KOPT-K1 (cell line): ENCODE measurements at regions not wholly inside any gene's neighbourhood (a gene's known extent, or its start where the extent isn't known, plus 50 kb on each side); places are given as distances from the start of the nearest gene placed in this dataset.

ENCODE experiments used
- H3K27ac ChIP-seq: fragments of 200-600 bp; sonication (generic); 2 replicates; pipeline ENCODE4 v1.5.1; 2016; ENCODE audit warnings: antibody characterized with exemption, mild to moderate bottlenecking, low read depth, low read length; ENCODE audit not compliant: poor library complexity, severe bottlenecking
- H3K36me3 ChIP-seq: fragments of 200-600 bp; sonication (generic); 2 replicates; pipeline ENCODE4 v1.5.1; 2017; ENCODE audit warnings: antibody characterized with exemption, mild to moderate bottlenecking, low read length, moderate library complexity; ENCODE audit not compliant: insufficient read depth
- H3K9me3 ChIP-seq: fragments of 200-600 bp; sonication (generic); 2 replicates; pipeline ENCODE4 v1.5.1; 2017; ENCODE audit warnings: antibody characterized with exemption, low read length, mild to moderate bottlenecking; ENCODE audit not compliant: insufficient read depth, poor library complexity, severe bottlenecking

DNA sequence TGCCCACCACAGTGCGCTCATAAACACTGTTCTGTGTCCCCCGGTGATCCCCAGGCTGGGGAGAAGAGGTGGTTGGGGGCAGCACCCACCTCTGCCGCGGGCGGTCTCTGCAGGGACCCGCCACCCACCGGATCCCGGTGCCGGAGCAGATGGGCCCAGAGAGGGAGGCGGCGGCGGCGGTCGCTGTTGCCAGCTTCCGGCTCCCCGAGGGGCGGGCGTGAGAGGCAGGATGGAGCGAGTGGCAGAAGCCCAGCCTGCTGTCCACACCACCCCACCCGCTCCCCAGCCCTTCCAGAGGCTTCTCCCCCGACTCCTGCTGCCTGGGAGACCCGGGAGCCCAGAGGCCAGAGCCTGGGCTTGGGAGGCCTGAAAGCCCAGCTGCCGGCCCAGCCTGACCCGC, 142.6 kb upstream of the CIBAR2 start:
- Histone ChIP-seq H3K9me3 (no peaks in the 10 kb centered on the region), H3K36me3 (no peaks in the 10 kb centered on the region), H3K27ac (no peak overlapping the region)

GRCh38 chr16:85255777-85256176, 143.5 kb upstream of the CIBAR2 start:
- Histone ChIP-seq H3K27ac (no peak overlapping the region), H3K9me3 (no peaks in the 10 kb centered on the region), H3K36me3 (no peaks in the 10 kb centered on the region)

- Histone ChIP-seq H3K36me3 (no peaks in the 10 kb centered on the region), H3K9me3 (no peaks in the 10 kb centered on the region), H3K27ac (no peak overlapping the region)
Measured at GRCh38 chr16:85256190-85256739, 144.0 kb upstream of the CIBAR2 start.

DNA sequence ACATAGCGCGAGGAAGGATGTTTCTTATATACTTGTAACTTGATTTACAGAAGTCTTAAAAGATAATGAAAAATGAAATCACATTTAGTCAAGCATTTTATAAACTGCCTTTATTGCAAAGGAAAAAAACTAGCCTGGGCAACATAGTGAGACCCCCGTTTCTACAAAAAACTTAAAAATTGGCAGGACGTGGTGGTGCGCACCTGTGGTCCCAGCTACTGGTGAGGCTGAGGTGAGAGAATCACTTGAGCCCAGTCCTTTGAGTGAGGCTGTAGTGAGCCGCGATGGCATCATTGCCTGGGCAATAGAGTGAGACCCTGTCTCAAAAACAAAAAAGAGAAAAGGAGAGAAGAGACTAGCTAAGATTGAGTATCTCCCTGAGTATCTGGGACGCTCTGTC, 145.2 kb upstream of the CIBAR2 start:
- Histone ChIP-seq H3K27ac (no peak overlapping the region), H3K36me3 (no peaks in the 10 kb centered on the region), H3K9me3 (no peaks in the 10 kb centered on the region)

DNA sequence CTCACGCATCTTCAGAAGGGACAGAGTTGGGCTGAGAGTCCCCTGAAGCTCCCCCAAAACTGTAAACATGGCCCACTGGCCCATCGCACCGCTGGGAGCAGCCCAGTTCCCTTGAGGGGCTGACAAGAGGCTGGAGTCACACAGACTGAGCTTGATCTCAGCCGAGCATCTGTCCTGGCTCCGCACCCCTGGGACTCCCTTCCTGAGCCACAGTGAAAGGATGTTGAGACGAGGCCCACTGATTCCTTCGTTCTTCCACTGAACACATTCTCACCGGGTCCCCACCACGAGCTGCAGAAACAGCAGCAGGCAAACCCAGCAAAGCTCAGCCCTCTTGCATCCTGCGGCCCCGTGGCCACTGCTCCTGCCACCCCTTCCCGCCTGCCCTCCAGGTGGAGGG, 145.9 kb upstream of the CIBAR2 start:
- Histone ChIP-seq H3K9me3 (no peaks in the 10 kb centered on the region), H3K27ac (no peak overlapping the region), H3K36me3 (no peaks in the 10 kb centered on the region)

DNA sequence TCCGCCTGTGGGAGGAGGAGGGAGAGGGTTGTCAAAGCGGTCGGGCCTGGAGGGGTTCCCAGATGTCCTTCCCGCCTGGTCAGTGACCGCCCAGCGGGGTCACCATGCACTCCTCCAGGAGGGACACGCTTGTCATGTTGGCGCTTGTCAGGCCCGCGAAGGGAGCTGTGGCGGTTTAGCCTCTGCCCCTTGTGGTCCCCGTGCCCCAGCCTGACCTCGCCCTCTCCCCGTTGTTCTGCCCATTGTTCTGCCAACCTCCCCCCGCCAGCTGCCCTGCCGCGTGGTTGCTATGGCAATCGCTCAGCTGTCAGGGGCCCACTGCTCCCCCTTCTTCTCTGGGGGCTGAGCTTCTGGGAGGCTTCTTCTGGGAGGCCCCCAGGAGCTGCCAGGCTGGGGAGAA, 146.4 kb upstream of the CIBAR2 start:
- H3K27ac ChIP-seq = no peak overlapping the region
- no peaks in the 10 kb centered on the region for H3K36me3 ChIP-seq
- H3K9me3 ChIP-seq = no peaks in the 10 kb centered on the region

GRCh38 chr16:85259115-85259831, 147.0 kb upstream of the CIBAR2 start:
- no peaks in the 10 kb centered on the region for H3K36me3 ChIP-seq
- H3K9me3 ChIP-seq = no peaks in the 10 kb centered on the region
- no peak overlapping the region for H3K27ac ChIP-seq

- Histone ChIP-seq H3K36me3 (no peaks in the 10 kb centered on the region), H3K27ac (no peak overlapping the region), H3K9me3 (no peaks in the 10 kb centered on the region)
Measured at GRCh38 chr16:85259832-85260167, 147.5 kb upstream of the CIBAR2 start.

GRCh38 chr16:85261204-85261603, 148.9 kb upstream of the CIBAR2 start:
- no peaks in the 10 kb centered on the region for H3K9me3 ChIP-seq
- no peaks in the 10 kb centered on the region for H3K36me3 ChIP-seq
- H3K27ac ChIP-seq = no peak overlapping the region

GRCh38 chr16:85261657-85262557, 149.6 kb upstream of the CIBAR2 start:
- no peaks in the 10 kb centered on the region for H3K36me3 ChIP-seq
- no peaks in the 10 kb centered on the region for H3K9me3 ChIP-seq
- no peak overlapping the region for H3K27ac ChIP-seq

GRCh38 chr16:85262558-85263238, 150.4 kb upstream of the CIBAR2 start:
- Histone ChIP-seq H3K27ac (no peak overlapping the region), H3K36me3 (no peaks in the 10 kb centered on the region), H3K9me3 (no peaks in the 10 kb centered on the region)

DNA sequence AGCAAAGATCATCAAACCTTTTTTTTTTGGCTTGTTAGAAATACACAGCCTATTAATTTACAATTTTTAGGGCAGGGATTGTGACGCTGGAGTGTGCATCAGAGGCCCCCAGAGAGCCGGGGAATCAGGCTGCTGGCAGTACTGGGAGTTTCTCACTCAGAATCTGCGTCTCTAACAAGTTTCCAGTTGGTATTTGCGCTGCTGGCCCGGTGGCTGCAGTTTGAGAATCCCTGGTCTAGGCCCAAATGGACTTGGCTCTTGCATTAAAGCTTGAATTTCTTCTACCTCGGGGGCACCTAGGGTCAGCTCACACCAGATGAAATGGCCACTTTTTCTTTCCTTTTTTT, 150.9 kb upstream of the CIBAR2 start:
- H3K9me3 ChIP-seq = no peaks in the 10 kb centered on the region
- no peak overlapping the region for H3K27ac ChIP-seq
- no peaks in the 10 kb centered on the region for H3K36me3 ChIP-seq

DNA sequence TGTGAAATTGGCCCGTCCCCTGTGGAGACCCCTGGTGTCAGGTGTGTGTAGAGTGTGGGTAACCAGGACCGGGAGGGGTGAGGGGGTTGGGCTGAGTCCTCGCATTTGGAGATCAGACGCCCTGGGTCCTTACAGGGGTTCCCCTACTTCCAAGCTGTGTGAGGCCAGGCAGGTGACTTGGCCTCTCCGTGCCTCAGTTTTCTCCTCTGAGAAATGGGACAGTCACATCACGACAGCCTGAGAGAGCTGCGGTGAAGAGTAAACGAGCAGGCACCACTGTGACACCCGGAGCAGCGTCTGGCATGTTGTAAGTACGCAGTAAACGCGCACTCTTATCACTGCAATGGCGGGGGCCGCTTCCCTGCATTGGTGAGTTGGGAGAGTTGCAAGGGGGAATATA, 152.5 kb upstream of the CIBAR2 start:
- Histone ChIP-seq H3K27ac (no peak overlapping the region), H3K36me3 (no peaks in the 10 kb centered on the region), H3K9me3 (no peaks in the 10 kb centered on the region)

DNA sequence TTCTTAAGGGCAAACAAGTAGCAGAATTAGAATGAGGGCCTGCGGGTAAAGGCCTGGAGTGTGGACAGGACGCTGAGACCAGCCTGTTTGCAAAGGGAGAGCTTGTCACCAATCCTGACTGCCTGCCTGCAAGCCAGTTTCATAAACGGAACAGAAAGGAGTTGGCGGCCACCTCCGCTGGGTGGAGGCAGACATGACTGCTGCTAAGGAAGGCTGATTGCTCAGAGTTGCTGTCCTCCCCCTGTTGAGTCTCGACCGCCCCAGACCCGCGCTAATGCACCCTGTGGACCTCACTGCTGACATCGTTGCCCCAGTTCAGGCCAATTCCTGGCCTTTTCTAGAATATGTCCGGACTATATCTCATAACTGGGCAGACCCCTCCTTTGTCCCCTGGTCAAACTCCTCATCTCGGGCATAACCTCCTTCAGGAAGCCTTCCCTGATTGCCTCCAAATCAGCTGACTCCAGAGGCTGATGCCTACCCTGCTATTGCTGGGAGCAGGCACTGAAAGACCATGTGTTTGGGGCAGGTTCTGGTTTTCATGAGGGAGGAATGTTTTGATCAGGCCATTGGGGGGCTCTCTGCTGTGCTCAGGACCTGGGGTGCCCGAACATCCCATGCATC, 153.0 kb upstream of the CIBAR2 start:
- no peak overlapping the region for H3K27ac ChIP-seq
- H3K9me3 ChIP-seq = no peaks in the 10 kb centered on the region
- no peaks in the 10 kb centered on the region for H3K36me3 ChIP-seq

DNA sequence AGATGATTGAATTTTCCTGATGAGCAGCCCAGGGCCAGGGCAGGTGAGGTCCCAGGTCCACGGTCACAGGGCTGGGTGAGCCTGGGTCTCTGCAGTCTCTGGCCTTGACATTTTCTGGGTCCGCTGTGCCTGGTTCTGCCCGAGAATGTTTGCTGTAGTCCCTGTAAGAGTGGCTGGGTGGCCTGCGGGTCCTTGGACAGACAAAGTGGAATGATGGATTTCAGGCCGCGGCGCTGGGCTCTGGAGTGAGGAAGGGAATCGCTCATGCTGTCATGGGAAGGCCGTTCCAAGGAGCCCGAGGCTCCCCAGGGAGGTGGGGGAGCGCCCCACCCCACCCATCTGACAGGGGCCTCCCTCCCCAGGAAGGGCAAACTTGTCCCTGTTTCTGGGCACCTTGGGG, 153.5 kb upstream of the CIBAR2 start:
- no peaks in the 10 kb centered on the region for H3K36me3 ChIP-seq
- H3K27ac ChIP-seq = no peak overlapping the region
- H3K9me3 ChIP-seq = no peaks in the 10 kb centered on the region
